H1 (cell line): ENCODE measurements at regions not wholly inside any gene's neighbourhood (a gene's known extent, or its start where the extent isn't known, plus 50 kb on each side); places are given as distances from the start of the nearest gene placed in this dataset.

Source experiments
- CTCF ChIP-seq, 3 experiments: IDR thresholded peaks; 1 replicate in 2 of 3; 2 replicates in 1 of 3; pipeline versions ENCODE4 v1.5.1 to v1.6.1; 2011; ENCODE audit warnings: low read length in 3 of 3, mild to moderate bottlenecking in 3 of 3, inconsistent platforms in 2 of 3, low read depth in 1 of 3, moderate library complexity in 1 of 3; ENCODE audit not compliant: insufficient read depth in 1 of 3; ENCODE audit errors: control extremely low read depth in 1 of 3
- KDM5A ChIP-seq: fragments of 200-600 bp; IDR thresholded peaks from 2 replicates; pipeline ENCODE4 v1.7.1; 2012; ENCODE audit warnings: mild to moderate bottlenecking, low read length, inconsistent platforms, mixed read lengths
- RFX5 ChIP-seq: IDR thresholded peaks from 2 replicates; pipeline ENCODE4 v1.6.1; 2011; ENCODE audit warnings: low read depth, low read length, improper control_type of control experiment, borderline replicate concordance
- TCF12 ChIP-seq: IDR thresholded peaks from 2 replicates; pipeline ENCODE4 v1.6.1; 2011; ENCODE audit warnings: low read depth, mild to moderate bottlenecking, low read length

GRCh38 chr5:116666901-116667300 is 92.3 kb upstream of the SEMA6A start (continued):
- TF ChIP-seq KDM5A = no peak
- no peak for TF ChIP-seq CTCF (IDR thresholded peaks at IDR 0.05; ENCODE audit: control extremely low read depth in 1 of 3, insufficient read depth in 1 of 3, low read depth in 1 of 3, low read length in 3 of 3)
- no peak for TF ChIP-seq RFX5
- no peak for TF ChIP-seq TCF12
